OCI-LY7 (cell line): ENCODE measurements at regions not wholly inside any gene's neighbourhood (a gene's known extent, or its start where the extent isn't known, plus 50 kb on each side); places are given as distances from the start of the nearest gene placed in this dataset.

ENCODE experiments used
- BruUV-seq: library from RNA; stranded (reverse); fragments of 400-500 nt; replicated peaks from 2 replicates; lab custom pipeline; 2021; lab: Mats Ljungman, UMichigan
- CTCF ChIA-PET: fragments of 300-600 bp; sonication (Branson Sonifier 250); formaldehyde crosslinking; loops from one replicate; lab custom pipeline; 2022; ENCODE audit warnings: antibody characterized with exemption; ENCODE audit not compliant: unreplicated experiment; lab: Charles Lee
- POLR2A ChIA-PET: fragments of 300-600 bp; sonication (Branson Sonifier 250); formaldehyde crosslinking; loops from one replicate; lab custom pipeline; 2022; ENCODE audit warnings: antibody characterized with exemption; lab: Charles Lee
- DNase-seq: peaks from one replicate; pipeline ENCODE4 v3.0.0-alpha.2; 2015; ENCODE audit warnings: low spot score
- H2AFZ ChIP-seq: fragments of 200-600 bp; sonication (generic), shearing (Covaris generic); 2 replicates; pipeline ENCODE4 v1.6.1; 2014; ENCODE audit warnings: mild to moderate bottlenecking, antibody characterized with exemption, low read length, moderate library complexity
- H3K27ac ChIP-seq: fragments of 200-600 bp; sonication (generic); 2 replicates; pipeline ENCODE4 v1.5.1; 2014; ENCODE audit warnings: mixed run types, low read depth, mild to moderate bottlenecking, moderate library complexity, low read length, inconsistent platforms; ENCODE audit not compliant: poor library complexity, severe bottlenecking
- H3K36me3 ChIP-seq: fragments of 200-600 bp; sonication (generic); 2 replicates; pipeline ENCODE4 v1.6.1; 2014; ENCODE audit warnings: mild to moderate bottlenecking, antibody characterized with exemption, low read length, moderate library complexity, mixed read lengths; ENCODE audit not compliant: insufficient read depth
- H3K4me1 ChIP-seq: fragments of 200-600 bp; sonication (generic); 2 replicates; pipeline ENCODE4 v1.5.1; 2014; ENCODE audit warnings: mild to moderate bottlenecking, low read length; ENCODE audit not compliant: insufficient read depth, poor library complexity, severe bottlenecking
- H3K4me2 ChIP-seq: fragments of 200-600 bp; sonication (generic); 2 replicates; pipeline ENCODE4 v1.6.1; 2014; ENCODE audit warnings: mild to moderate bottlenecking, low read length
- H3K4me3 ChIP-seq: fragments of 200-600 bp; sonication (generic); 2 replicates; pipeline ENCODE4 v1.5.1; 2014; ENCODE audit warnings: mild to moderate bottlenecking, low read depth, low read length; ENCODE audit not compliant: poor library complexity, severe bottlenecking
- H3K79me2 ChIP-seq: fragments of 200-600 bp; sonication (generic); 2 replicates; pipeline ENCODE4 v1.6.1; 2016; ENCODE audit warnings: low read depth, mild to moderate bottlenecking, low read length, moderate library complexity, mixed read lengths; ENCODE audit not compliant: insufficient read depth
- H3K9me2 ChIP-seq: fragments of 200-600 bp; sonication (generic); 2 replicates; pipeline ENCODE4 v1.6.1; 2016; ENCODE audit warnings: mild to moderate bottlenecking, low read length, mixed read lengths; ENCODE audit not compliant: insufficient read depth
- H3K9me3 ChIP-seq: fragments of 200-600 bp; sonication (generic); 2 replicates; pipeline ENCODE4 v1.6.1; 2014; ENCODE audit warnings: mild to moderate bottlenecking, mixed run types, low read length, mixed read lengths
- H4K20me1 ChIP-seq: fragments of 200-600 bp; sonication (generic); 2 replicates; pipeline ENCODE4 v1.6.1; 2014; ENCODE audit warnings: mild to moderate bottlenecking, antibody characterized with exemption, low read length, moderate library complexity, mixed read lengths; ENCODE audit not compliant: insufficient read depth
- EZH2phosphoT487 ChIP-seq: fragments of 200-600 bp; sonication (generic); IDR thresholded peaks from 2 replicates; pipeline ENCODE4 v1.6.1; 2018; ENCODE audit warnings: low read depth, borderline replicate concordance, mild to moderate bottlenecking, mixed run types, antibody characterized with exemption, low read length, moderate library complexity, mixed read lengths
- intact Hi-C: fragments of 100-400 bp; cut with micrococcal nuclease; formaldehyde crosslinking; loops from one replicate; pipeline ENCODE4 v1.10.0; 2022; ENCODE audit not compliant: unreplicated experiment
- TF ChIP-seq, protein P1 (sequence below): fragments of 200-600 bp; sonication (generic); conservative IDR thresholded peaks from 2 replicates; pipeline ENCODE4 v1.5.1; 2014; ENCODE audit warnings: mild to moderate bottlenecking, antibody characterized with exemption, low read length, moderate library complexity, mixed read lengths

DNA sequence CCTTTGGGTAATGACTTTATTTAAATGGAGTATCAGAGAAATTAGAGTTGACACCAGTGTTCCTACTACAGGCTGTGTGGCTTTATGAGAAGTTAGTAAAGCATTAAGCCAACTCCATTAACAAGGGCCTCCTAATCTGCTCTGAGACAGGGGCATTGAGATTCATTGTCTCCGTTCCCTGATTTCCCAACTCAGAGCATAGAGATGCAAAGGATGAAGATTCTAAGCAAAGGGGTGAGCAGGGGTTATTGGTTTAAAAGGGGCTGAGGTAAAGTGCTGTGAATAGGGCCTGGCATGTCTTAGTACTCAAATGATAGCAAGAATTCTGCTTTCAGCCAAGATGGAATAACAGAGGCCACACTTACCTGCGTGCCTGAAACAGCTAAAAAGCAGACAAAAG is 428.4 kb downstream of the PTPRU start:
- TF ChIP-seq, protein P1, sequence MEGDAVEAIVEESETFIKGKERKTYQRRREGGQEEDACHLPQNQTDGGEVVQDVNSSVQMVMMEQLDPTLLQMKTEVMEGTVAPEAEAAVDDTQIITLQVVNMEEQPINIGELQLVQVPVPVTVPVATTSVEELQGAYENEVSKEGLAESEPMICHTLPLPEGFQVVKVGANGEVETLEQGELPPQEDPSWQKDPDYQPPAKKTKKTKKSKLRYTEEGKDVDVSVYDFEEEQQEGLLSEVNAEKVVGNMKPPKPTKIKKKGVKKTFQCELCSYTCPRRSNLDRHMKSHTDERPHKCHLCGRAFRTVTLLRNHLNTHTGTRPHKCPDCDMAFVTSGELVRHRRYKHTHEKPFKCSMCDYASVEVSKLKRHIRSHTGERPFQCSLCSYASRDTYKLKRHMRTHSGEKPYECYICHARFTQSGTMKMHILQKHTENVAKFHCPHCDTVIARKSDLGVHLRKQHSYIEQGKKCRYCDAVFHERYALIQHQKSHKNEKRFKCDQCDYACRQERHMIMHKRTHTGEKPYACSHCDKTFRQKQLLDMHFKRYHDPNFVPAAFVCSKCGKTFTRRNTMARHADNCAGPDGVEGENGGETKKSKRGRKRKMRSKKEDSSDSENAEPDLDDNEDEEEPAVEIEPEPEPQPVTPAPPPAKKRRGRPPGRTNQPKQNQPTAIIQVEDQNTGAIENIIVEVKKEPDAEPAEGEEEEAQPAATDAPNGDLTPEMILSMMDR, result no peak
- TF ChIP-seq EZH2phosphoT487, result no peak
- no peak overlapping the region for H3K4me3 ChIP-seq
- no peak overlapping the region for H3K27ac ChIP-seq
- H3K79me2 ChIP-seq, result no peaks in the 10 kb centered on the region
- ChIA-PET CTCF (no interaction called here), POLR2A (no interaction called here)
- H3K9me2 ChIP-seq, result no peaks in the 10 kb centered on the region
- no peak overlapping the region for H3K4me2 ChIP-seq
- no peaks in the 10 kb centered on the region for H3K36me3 ChIP-seq
- BruUV-seq, result no TSS peak
- no peak for DNase-seq
- H3K4me1 ChIP-seq, result no peaks in the 10 kb centered on the region
- H3K9me3 ChIP-seq, result 0 out of 2 replicates have a peak, but pooled peaks cover under 1% of the 10 kb centered on the region
- no peaks in the 10 kb centered on the region for H4K20me1 ChIP-seq
- intact Hi-C loops, result no loop called here
- H2AFZ ChIP-seq, result no peak overlapping the region

DNA sequence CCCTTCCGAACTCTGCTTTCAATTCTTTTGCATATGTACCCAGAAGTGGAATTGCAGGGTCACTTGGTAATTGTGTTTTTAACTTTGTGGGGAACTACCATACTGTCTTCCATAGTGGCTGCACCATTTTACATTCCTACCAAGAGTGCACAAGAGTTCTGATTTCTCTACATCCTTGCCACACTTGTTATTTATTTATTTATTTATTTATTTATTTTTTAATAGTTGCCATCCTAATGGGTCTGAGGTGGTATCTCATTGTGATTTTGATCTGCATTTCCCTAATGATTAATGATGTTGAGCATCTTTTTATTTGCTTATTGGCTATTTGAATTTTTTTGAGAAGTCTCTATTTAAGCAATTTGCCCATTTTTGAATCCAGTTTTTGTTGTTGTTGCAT is 422.4 kb downstream of the PTPRU start:
- Histone ChIP-seq H3K4me2 (no peak overlapping the region), H3K9me2 (no peaks in the 10 kb centered on the region), H2AFZ (no peak overlapping the region), H3K4me3 (no peak overlapping the region), H3K36me3 (no peaks in the 10 kb centered on the region), H3K27ac (no peak overlapping the region), H3K9me3 (0 out of 2 replicates have a peak, but pooled peaks cover 7% of the 10 kb centered on the region), H4K20me1 (no peaks in the 10 kb centered on the region), H3K4me1 (no peaks in the 10 kb centered on the region), H3K79me2 (no peaks in the 10 kb centered on the region)
- ChIA-PET POLR2A (no interaction called here), CTCF (no interaction called here)
- TF ChIP-seq EZH2phosphoT487, result no peak
- TF ChIP-seq, protein P1, result no peak
- BruUV-seq, result no TSS peak
- intact Hi-C loops, result no loop called here
- DNase-seq, result no peak

DNA sequence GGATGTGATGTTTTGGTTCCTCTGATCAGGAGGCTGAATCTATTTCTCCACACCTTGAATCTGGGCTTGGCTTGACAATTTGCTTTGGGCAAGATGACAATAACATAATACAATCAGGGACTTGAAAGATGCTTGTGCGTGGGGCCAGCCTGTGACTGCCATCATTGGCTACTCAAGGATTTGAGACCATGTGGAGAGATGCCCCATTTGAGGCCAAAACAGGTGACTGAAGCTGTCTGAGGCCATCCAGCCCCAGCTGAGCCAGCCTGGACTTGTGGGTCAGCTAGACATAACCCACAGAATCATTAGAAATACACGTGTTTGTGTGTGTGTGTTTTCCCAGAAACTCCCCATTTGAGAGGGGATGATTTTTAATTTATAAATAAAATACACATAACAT is 421.5 kb downstream of the PTPRU start:
- H3K4me1 ChIP-seq, result no peaks in the 10 kb centered on the region

More for the DNA sequence above, 421.5 kb downstream of the PTPRU start:
- POLR2A ChIA-PET, result no interaction called here
- TF ChIP-seq, protein P1, result no peak
- no peak for TF ChIP-seq EZH2phosphoT487
- no peak for DNase-seq
- Histone ChIP-seq H2AFZ (no peak overlapping the region), H3K4me3 (no peak overlapping the region), H3K36me3 (no peaks in the 10 kb centered on the region), H4K20me1 (no peaks in the 10 kb centered on the region), H3K79me2 (no peaks in the 10 kb centered on the region), H3K27ac (no peak overlapping the region), H3K9me2 (no peaks in the 10 kb centered on the region), H3K9me3 (0 out of 2 replicates have a peak, but pooled peaks cover 7% of the 10 kb centered on the region), H3K4me2 (no peak overlapping the region)
- BruUV-seq, result no TSS peak
- intact Hi-C loops, result no loop called here
- CTCF ChIA-PET, result no interaction called here
